Liver (tissue), 8 donors: ENCODE measurements at regions not wholly inside any gene's neighbourhood (a gene's known extent, or its start where the extent isn't known, plus 50 kb on each side); places are given as distances from the start of the nearest gene placed in this dataset.

Experiments
- DNase-seq: peaks from one replicate; pipeline ENCODE4 v3.0.0-alpha.2; 2017; ENCODE audit warnings: low spot score
- H3K27ac ChIP-seq, 2 donors: one replicate each; pipeline ENCODE4 v1.7.0; 2013; ENCODE audit warnings: inconsistent platforms in 2 of 2, low read length in 2 of 2, control low read depth in 1 of 2, low read depth in 1 of 2, mild to moderate bottlenecking in 1 of 2
- H3K27me3 ChIP-seq, 4 donors: one replicate each; pipeline versions ENCODE4 v1.6.1 to v1.7.0; 2013; ENCODE audit warnings: low read length in 3 of 4, inconsistent platforms in 1 of 4, mild to moderate bottlenecking in 1 of 4, moderate library complexity in 1 of 4; ENCODE audit not compliant: control insufficient read depth in 4 of 4, insufficient read depth in 4 of 4
- H3K36me3 ChIP-seq, 4 donors: one replicate each; pipeline versions ENCODE4 v1.6.1 to v1.7.0; 2013; ENCODE audit warnings: low read length in 3 of 4, mild to moderate bottlenecking in 3 of 4, low read depth in 1 of 4, moderate library complexity in 1 of 4; ENCODE audit not compliant: control insufficient read depth in 4 of 4, insufficient read depth in 3 of 4
- H3K4me1 ChIP-seq, 4 donors: one replicate each; pipeline versions ENCODE4 v1.6.1 to v1.7.0; 2013; ENCODE audit warnings: low read length in 3 of 4, mild to moderate bottlenecking in 3 of 4, moderate library complexity in 1 of 4; ENCODE audit not compliant: control insufficient read depth in 4 of 4, insufficient read depth in 4 of 4
- H3K4me3 ChIP-seq, 3 donors: one replicate each; pipeline versions ENCODE4 v1.6.1 to v1.7.0; 2013; ENCODE audit warnings: low read length in 3 of 3, control low read depth in 1 of 3, low read depth in 1 of 3, mild to moderate bottlenecking in 1 of 3
- H3K9ac ChIP-seq, 2 donors: one replicate each; pipeline ENCODE4 v1.7.0; 2013; ENCODE audit warnings: low read length in 2 of 2, mild to moderate bottlenecking in 2 of 2, moderate library complexity in 2 of 2, control low read depth in 1 of 2, low read depth in 1 of 2
- H3K9me3 ChIP-seq, 4 donors: one replicate each; pipeline versions ENCODE4 v1.6.1 to v1.7.0; 2013; ENCODE audit warnings: low read length in 3 of 4; ENCODE audit not compliant: control insufficient read depth in 4 of 4
- EGR1 ChIP-seq, 2 donors: IDR thresholded peaks; 2 replicates each; pipeline ENCODE4 v1.6.1; 2016 to 2018; ENCODE audit warnings: antibody characterized with exemption in 2 of 2, low read depth in 2 of 2
- FOXA1 ChIP-seq: IDR thresholded peaks from 2 replicates; pipeline ENCODE4 v1.6.1; 2016; ENCODE audit warnings: antibody characterized with exemption
- FOXA2 ChIP-seq: IDR thresholded peaks from 2 replicates; pipeline ENCODE4 v1.6.1; 2016; ENCODE audit warnings: antibody characterized with exemption
- GABPA ChIP-seq, 2 donors: IDR thresholded peaks in 1 of 2; conservative IDR thresholded peaks in 1 of 2; 2 replicates each; pipeline ENCODE4 v1.6.1; 2016; ENCODE audit warnings: antibody characterized with exemption in 2 of 2, mild to moderate bottlenecking in 1 of 2, moderate library complexity in 1 of 2
- HNF4A ChIP-seq, 2 donors: conservative IDR thresholded peaks; 2 replicates each; pipeline ENCODE4 v1.6.1; 2016; ENCODE audit warnings: antibody characterized with exemption in 2 of 2, mild to moderate bottlenecking in 2 of 2
- HNF4G ChIP-seq: IDR thresholded peaks from 2 replicates; pipeline ENCODE4 v1.6.1; 2016; ENCODE audit warnings: antibody characterized with exemption
- JUND ChIP-seq, 2 donors: IDR thresholded peaks; 2 replicates each; pipeline ENCODE4 v1.6.1; 2016; ENCODE audit warnings: antibody characterized with exemption in 2 of 2
- NR2F2 ChIP-seq: IDR thresholded peaks from 2 replicates; pipeline ENCODE4 v1.6.1; 2016; ENCODE audit warnings: antibody characterized with exemption
- RAD21 ChIP-seq, 2 donors: IDR thresholded peaks; 2 replicates each; pipeline ENCODE4 v1.6.1; 2016; ENCODE audit warnings: antibody characterized with exemption in 2 of 2, mild to moderate bottlenecking in 2 of 2
- RXRA ChIP-seq, 2 donors: IDR thresholded peaks; 2 replicates each; pipeline ENCODE4 v1.6.1; 2017 to 2018; ENCODE audit warnings: antibody characterized with exemption in 2 of 2, mild to moderate bottlenecking in 1 of 2
- SP1 ChIP-seq: IDR thresholded peaks from 2 replicates; pipeline ENCODE4 v1.6.1; 2018; ENCODE audit warnings: antibody characterized with exemption, mild to moderate bottlenecking
- TAF1 ChIP-seq: conservative IDR thresholded peaks from 2 replicates; pipeline ENCODE4 v1.6.1; 2016; ENCODE audit warnings: antibody characterized with exemption, mild to moderate bottlenecking
- YY1 ChIP-seq: IDR thresholded peaks from 2 replicates; pipeline ENCODE4 v1.6.1; 2016; ENCODE audit warnings: antibody characterized with exemption, mild to moderate bottlenecking
- WGBS: extraction: QIAGEN DNeasy Blood & Tissue Kit; methylation state at CpG from one replicate; pipeline ENCODE4 v1.1.7; 2013; 5-methylcytosine and 5-hydroxymethylcytosine counted together
- TF ChIP-seq, protein P1 (sequence below): IDR thresholded peaks from 2 replicates; pipeline ENCODE4 v1.6.1; 2016; ENCODE audit warnings: antibody characterized with exemption
- TF ChIP-seq, protein P2 (sequence below): IDR thresholded peaks from 2 replicates; pipeline ENCODE4 v1.6.1; 2016; ENCODE audit warnings: antibody characterized with exemption, mild to moderate bottlenecking
- TF ChIP-seq, protein P3 (sequence below): fragments of 150-350 bp; IDR thresholded peaks from 2 replicates; pipeline ENCODE4 v1.5.1; 2017; ENCODE audit warnings: improper control_type of control experiment, low read depth, low read length; ENCODE audit not compliant: missing input control
- TF ChIP-seq, protein P4 (sequence below): IDR thresholded peaks from 2 replicates; pipeline ENCODE4 v1.6.1; 2016; ENCODE audit warnings: antibody characterized with exemption
- TF ChIP-seq, protein P5 (sequence below): IDR thresholded peaks from 2 replicates; pipeline ENCODE4 v1.6.1; 2016; ENCODE audit warnings: antibody characterized with exemption
- donor health status: healthy.
- donor health status: healthy.
- donor health status: healthy.
- donor health status: healthy.
- donor health status: healthy.

DNA sequence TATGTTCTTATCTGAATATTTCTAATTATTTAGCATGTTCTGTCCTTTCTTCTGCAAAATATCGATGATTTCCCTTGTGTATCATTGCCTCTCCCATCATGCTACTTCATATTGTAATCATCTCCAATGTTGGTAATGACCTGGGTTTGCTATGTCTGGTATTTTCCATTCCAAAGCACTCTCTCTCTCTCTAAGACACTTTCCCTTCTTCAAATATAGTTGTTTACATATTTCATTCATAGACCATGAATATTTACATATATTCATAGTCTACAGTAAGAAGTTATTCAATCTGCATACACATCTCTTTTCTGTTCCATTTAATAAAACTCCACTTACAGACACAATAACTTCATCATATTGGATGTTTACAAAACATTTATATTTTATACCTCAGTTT is 1516.5 kb upstream of the FLRT2 start (continued):
- TF ChIP-seq GABPA (IDR thresholded peaks at IDR 0.05 in 1 of 2, conservative IDR thresholded peaks at IDR 0.05 in 1 of 2) (no peak), SP1 (no peak)

DNA sequence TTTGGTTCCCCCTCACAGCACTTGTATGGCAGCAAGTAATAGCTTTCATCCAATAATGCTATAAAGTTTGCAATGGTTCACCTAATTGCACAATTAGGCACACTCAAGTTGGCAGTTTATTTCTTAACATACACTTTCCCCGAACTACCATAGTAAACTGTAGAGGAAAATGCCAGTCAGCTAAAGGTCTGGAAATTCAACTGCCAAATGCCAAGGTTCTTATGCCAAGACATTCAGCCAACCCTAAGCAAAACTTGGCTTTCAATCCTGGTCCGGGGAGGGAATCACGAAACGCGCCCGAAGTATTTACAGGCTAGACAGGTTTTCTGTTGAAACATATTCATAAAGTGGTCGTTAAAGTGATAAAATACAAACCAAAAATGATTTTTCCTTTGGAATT is 1512.4 kb upstream of the FLRT2 start:
- Histone ChIP-seq H3K36me3 (no peaks in the 10 kb centered on the region), H3K4me1 (no peaks in the 10 kb centered on the region), H3K9me3 (peaks cover 0 to 4% (median 0%) of the 10 kb centered on the region in 4 donors), H3K4me3 (no peak overlapping the region), H3K9ac (no peak overlapping the region), H3K27ac (no peak overlapping the region), H3K27me3 (no peaks in the 10 kb centered on the region)
- no peak for TF ChIP-seq TAF1
- TF ChIP-seq HNF4A (conservative IDR thresholded peaks at IDR 0.05), result no peak
- no peak for TF ChIP-seq JUND (IDR thresholded peaks at IDR 0.05)
- TF ChIP-seq, protein P1, sequence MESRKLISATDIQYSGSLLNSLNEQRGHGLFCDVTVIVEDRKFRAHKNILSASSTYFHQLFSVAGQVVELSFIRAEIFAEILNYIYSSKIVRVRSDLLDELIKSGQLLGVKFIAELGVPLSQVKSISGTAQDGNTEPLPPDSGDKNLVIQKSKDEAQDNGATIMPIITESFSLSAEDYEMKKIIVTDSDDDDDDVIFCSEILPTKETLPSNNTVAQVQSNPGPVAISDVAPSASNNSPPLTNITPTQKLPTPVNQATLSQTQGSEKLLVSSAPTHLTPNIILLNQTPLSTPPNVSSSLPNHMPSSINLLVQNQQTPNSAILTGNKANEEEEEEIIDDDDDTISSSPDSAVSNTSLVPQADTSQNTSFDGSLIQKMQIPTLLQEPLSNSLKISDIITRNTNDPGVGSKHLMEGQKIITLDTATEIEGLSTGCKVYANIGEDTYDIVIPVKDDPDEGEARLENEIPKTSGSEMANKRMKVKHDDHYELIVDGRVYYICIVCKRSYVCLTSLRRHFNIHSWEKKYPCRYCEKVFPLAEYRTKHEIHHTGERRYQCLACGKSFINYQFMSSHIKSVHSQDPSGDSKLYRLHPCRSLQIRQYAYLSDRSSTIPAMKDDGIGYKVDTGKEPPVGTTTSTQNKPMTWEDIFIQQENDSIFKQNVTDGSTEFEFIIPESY, result no peak
- no peak for TF ChIP-seq EGR1 (IDR thresholded peaks at IDR 0.05; ENCODE audit: low read depth in 2 of 2)
- TF ChIP-seq, protein P2, sequence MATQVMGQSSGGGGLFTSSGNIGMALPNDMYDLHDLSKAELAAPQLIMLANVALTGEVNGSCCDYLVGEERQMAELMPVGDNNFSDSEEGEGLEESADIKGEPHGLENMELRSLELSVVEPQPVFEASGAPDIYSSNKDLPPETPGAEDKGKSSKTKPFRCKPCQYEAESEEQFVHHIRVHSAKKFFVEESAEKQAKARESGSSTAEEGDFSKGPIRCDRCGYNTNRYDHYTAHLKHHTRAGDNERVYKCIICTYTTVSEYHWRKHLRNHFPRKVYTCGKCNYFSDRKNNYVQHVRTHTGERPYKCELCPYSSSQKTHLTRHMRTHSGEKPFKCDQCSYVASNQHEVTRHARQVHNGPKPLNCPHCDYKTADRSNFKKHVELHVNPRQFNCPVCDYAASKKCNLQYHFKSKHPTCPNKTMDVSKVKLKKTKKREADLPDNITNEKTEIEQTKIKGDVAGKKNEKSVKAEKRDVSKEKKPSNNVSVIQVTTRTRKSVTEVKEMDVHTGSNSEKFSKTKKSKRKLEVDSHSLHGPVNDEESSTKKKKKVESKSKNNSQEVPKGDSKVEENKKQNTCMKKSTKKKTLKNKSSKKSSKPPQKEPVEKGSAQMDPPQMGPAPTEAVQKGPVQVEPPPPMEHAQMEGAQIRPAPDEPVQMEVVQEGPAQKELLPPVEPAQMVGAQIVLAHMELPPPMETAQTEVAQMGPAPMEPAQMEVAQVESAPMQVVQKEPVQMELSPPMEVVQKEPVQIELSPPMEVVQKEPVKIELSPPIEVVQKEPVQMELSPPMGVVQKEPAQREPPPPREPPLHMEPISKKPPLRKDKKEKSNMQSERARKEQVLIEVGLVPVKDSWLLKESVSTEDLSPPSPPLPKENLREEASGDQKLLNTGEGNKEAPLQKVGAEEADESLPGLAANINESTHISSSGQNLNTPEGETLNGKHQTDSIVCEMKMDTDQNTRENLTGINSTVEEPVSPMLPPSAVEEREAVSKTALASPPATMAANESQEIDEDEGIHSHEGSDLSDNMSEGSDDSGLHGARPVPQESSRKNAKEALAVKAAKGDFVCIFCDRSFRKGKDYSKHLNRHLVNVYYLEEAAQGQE, result no peak
- TF ChIP-seq FOXA2, result no peak
- no peak for TF ChIP-seq HNF4G
- TF ChIP-seq, protein P3, sequence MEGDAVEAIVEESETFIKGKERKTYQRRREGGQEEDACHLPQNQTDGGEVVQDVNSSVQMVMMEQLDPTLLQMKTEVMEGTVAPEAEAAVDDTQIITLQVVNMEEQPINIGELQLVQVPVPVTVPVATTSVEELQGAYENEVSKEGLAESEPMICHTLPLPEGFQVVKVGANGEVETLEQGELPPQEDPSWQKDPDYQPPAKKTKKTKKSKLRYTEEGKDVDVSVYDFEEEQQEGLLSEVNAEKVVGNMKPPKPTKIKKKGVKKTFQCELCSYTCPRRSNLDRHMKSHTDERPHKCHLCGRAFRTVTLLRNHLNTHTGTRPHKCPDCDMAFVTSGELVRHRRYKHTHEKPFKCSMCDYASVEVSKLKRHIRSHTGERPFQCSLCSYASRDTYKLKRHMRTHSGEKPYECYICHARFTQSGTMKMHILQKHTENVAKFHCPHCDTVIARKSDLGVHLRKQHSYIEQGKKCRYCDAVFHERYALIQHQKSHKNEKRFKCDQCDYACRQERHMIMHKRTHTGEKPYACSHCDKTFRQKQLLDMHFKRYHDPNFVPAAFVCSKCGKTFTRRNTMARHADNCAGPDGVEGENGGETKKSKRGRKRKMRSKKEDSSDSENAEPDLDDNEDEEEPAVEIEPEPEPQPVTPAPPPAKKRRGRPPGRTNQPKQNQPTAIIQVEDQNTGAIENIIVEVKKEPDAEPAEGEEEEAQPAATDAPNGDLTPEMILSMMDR, result no peak
- TF ChIP-seq FOXA1, result no peak
- no peak for TF ChIP-seq RXRA (IDR thresholded peaks at IDR 0.05)
- no peak for TF ChIP-seq RAD21 (IDR thresholded peaks at IDR 0.05)
- TF ChIP-seq, protein P4, sequence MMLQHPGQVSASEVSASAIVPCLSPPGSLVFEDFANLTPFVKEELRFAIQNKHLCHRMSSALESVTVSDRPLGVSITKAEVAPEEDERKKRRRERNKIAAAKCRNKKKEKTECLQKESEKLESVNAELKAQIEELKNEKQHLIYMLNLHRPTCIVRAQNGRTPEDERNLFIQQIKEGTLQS, result no peak
- no peak for TF ChIP-seq SP1
- WGBS, result 86% methylated on average over 7 of the region's 7 CpGs
- DNase-seq, result no peak

DNA sequence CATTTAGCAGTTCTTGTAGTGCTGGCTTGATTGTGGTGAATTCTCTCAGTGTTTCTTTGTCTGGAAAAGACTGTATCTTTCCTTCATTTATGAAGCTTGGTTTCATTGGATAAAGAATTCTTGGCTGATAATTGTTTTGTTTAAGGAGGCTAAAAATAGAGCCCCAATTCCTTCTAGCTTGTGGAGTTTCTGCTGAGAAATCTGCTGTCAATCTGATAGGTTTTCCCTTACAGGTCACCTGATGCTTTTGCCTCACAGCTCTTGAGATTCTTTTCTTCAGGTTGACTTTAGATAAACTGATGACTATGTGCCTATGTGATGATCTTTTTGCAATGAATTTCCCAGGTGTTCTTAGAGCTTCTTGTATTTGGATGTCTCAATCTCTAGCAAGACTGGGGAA is 1508.5 kb upstream of the FLRT2 start:
- Histone ChIP-seq H3K9ac (no peak overlapping the region), H3K27ac (no peak overlapping the region), H3K27me3 (no peaks in the 10 kb centered on the region), H3K4me3 (no peak overlapping the region), H3K4me1 (no peaks in the 10 kb centered on the region), H3K36me3 (no peaks in the 10 kb centered on the region), H3K9me3 (peaks cover 0 to 4% (median 0%) of the 10 kb centered on the region in 4 donors)
- DNase-seq, result no peak
- TF ChIP-seq SP1 (no peak), RXRA (IDR thresholded peaks at IDR 0.05) (no peak), FOXA1 (no peak), EGR1 (IDR thresholded peaks at IDR 0.05; ENCODE audit: low read depth in 2 of 2) (no peak), YY1 (no peak), HNF4A (conservative IDR thresholded peaks at IDR 0.05) (no peak), NR2F2 (no peak), RAD21 (IDR thresholded peaks at IDR 0.05) (no peak), FOXA2 (no peak), GABPA (IDR thresholded peaks at IDR 0.05 in 1 of 2, conservative IDR thresholded peaks at IDR 0.05 in 1 of 2) (no peak), HNF4G (no peak), JUND (IDR thresholded peaks at IDR 0.05) (no peak)
- TF ChIP-seq, protein P3, result no peak
- TF ChIP-seq, protein P5, sequence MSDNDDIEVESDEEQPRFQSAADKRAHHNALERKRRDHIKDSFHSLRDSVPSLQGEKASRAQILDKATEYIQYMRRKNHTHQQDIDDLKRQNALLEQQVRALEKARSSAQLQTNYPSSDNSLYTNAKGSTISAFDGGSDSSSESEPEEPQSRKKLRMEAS, result no peak
- TF ChIP-seq, protein P1, result no peak
